ENCODE measurements at regions not wholly inside any gene's neighbourhood (a gene's known extent, or its start where the extent isn't known, plus 50 kb on each side); places are given as distances from the start of the nearest gene placed in this dataset.

- Histone ChIP-seq H3K4me1 (peaks cover 74% of the 10 kb centered on the region), H3K27ac (peak overlapping the region; percentile 89 to 92), H3K4me3 (no peak overlapping the region), H3K9me3 (no peaks in the 10 kb centered on the region), H3K4me2 (peak overlapping the region; percentile 87)
- CTCF ChIA-PET, result interaction anchor here (0.7 to 3.4 kb wide), 8 partner anchors 12 to 494 kb away, joined by 3 to 29 read pairs (median 4); no protein-coding TSS in a partner anchor
- 2% methylated on average over 6 of the region's 6 CpGs for WGBS (ENCODE audit: missing lambda C conversion rate)
- DNase-seq (ENCODE audit: low read depth in 1 of 2, low spot score in 1 of 2) (peak in 1 of 2 experiments; percentile 68), FAIRE-seq (peak; percentile 61), ATAC-seq (peak; percentile 6 to 41; a peak in 4 of 6 replicates)
- POLR2A ChIA-PET, result interaction anchor here (0.8 to 1.8 kb wide), 11 partner anchors 12 to 589 kb away, joined by 3 to 19 read pairs (median 4); partner anchors contain the start of genes ARHGAP5 and HEATR5A
- TF ChIP-seq MYC (IDR thresholded peaks at IDR 0.05; ENCODE audit: borderline replicate concordance, low read length), result no peak
- TF ChIP-seq NR3C1 (IDR thresholded peaks at IDR 0.05), result no peak
- TF ChIP-seq KDM1A (IDR thresholded peaks at IDR 0.05; ENCODE audit: low read depth), result peak; percentile 72; the same call in 1 of the 2 replicates
- TF ChIP-seq HES2 (IDR thresholded peaks at IDR 0.05), result no peak
- no peak for TF ChIP-seq EHMT2 (IDR thresholded peaks at IDR 0.05; ENCODE audit: low read depth)
- TF ChIP-seq CHD4 (IDR thresholded peaks at IDR 0.05; ENCODE audit: borderline replicate concordance), result no peak
- TF ChIP-seq BCL3 (IDR thresholded peaks at IDR 0.05), result no peak
- TF ChIP-seq CTCF (IDR thresholded peaks at IDR 0.05), result no peak
- no peak for TF ChIP-seq TP53 (CRISPR knock-in tag; IDR thresholded peaks at IDR 0.05)
- peak; percentile 23; the same call in 1 of the 2 replicates for TF ChIP-seq MAX (IDR thresholded peaks at IDR 0.05)
- no peak for TF ChIP-seq CBX8 (IDR thresholded peaks at IDR 0.05)
- peak in 1 of 2 experiments; percentile 45; a peak in 1 of 5 replicates for TF ChIP-seq JUN (IDR thresholded peaks at IDR 0.05)
- TF ChIP-seq E2F6 (IDR thresholded peaks at IDR 0.05; ENCODE audit: borderline replicate concordance, low read depth), result no peak
- peak; percentile 93 for TF ChIP-seq ZFP36 (IDR thresholded peaks at IDR 0.05; ENCODE audit: borderline replicate concordance, partially characterized antibody)
- TF ChIP-seq ZNF302 (CRISPR knock-in tag; IDR thresholded peaks at IDR 0.05), result no peak
- TF ChIP-seq EP300 (IDR thresholded peaks at IDR 0.05), result no peak
- TF ChIP-seq REST (IDR thresholded peaks at IDR 0.05), result no peak
- no peak for TF ChIP-seq RFX5 (IDR thresholded peaks at IDR 0.05)
- no peak for TF ChIP-seq ZC3H11A (IDR thresholded peaks at IDR 0.05)
- TF ChIP-seq ATOH8 (CRISPR knock-in tag; IDR thresholded peaks at IDR 0.05; ENCODE audit: low read depth), result no peak
- no peak for TF ChIP-seq BHLHE40 (IDR thresholded peaks at IDR 0.05; ENCODE audit: low read depth, low read length)
- TF ChIP-seq TFCP2L1 (CRISPR knock-in tag; IDR thresholded peaks at IDR 0.05), result peak; percentile 9; the same call in 1 of the 2 replicates
- no peak for TF ChIP-seq ELK1 (IDR thresholded peaks at IDR 0.05; ENCODE audit: low read depth, low read length)
- no peak for TF ChIP-seq PBX3 (IDR thresholded peaks at IDR 0.05)
- TF ChIP-seq RARB (CRISPR knock-in tag; IDR thresholded peaks at IDR 0.05), result no peak
- no peak for TF ChIP-seq HMGXB4 (CRISPR knock-in tag; IDR thresholded peaks at IDR 0.05; ENCODE audit: borderline replicate concordance)
Observed at GRCh38 chr14:32009976-32010581, 67.0 kb upstream of the ARHGAP5 start.
